SK-N-MC (cell line): ENCODE measurements at regions not wholly inside any gene's neighbourhood (a gene's known extent, or its start where the extent isn't known, plus 50 kb on each side); places are given as distances from the start of the nearest gene placed in this dataset.

ENCODE experiments used
- DNase-seq: peaks from one replicate; pipeline ENCODE4 v3.0.0-alpha.2; 2011; ENCODE audit warnings: low read depth, low spot score
- H3K27ac ChIP-seq: fragments of 200-600 bp; sonication (generic); 2 replicates; pipeline ENCODE4 v1.5.1; 2016; ENCODE audit warnings: mixed run types
- H3K36me3 ChIP-seq: fragments of 200-600 bp; sonication (generic); 2 replicates; pipeline ENCODE4 v1.6.1; 2017; ENCODE audit warnings: antibody characterized with exemption, low read length, mixed read lengths; ENCODE audit not compliant: insufficient read depth
- H3K4me3 ChIP-seq: fragments of 200-600 bp; sonication (generic); 2 replicates; pipeline ENCODE4 v1.5.1; 2016
- H3K9ac ChIP-seq: fragments of 200-600 bp; sonication (generic); 2 replicates; pipeline ENCODE4 v1.8.0; 2017; ENCODE audit warnings: mixed run types, mixed read lengths; ENCODE audit not compliant: insufficient read length
- H3K9me3 ChIP-seq: fragments of 200-600 bp; sonication (generic); 2 replicates; pipeline ENCODE4 v1.6.1; 2017; ENCODE audit warnings: low read depth, mild to moderate bottlenecking, antibody characterized with exemption, low read length, moderate library complexity, mixed read lengths
- EZH2 ChIP-seq: fragments of 200-600 bp; sonication (generic); IDR thresholded peaks from one replicate; pipeline ENCODE4 v1.6.1; 2017; ENCODE audit warnings: antibody characterized with exemption
- FOXP2 ChIP-seq: optimal IDR thresholded peaks from 2 replicates; pipeline ENCODE3; 2011; ENCODE audit warnings: mild to moderate bottlenecking, moderate library complexity; ENCODE audit not compliant: insufficient read depth; ENCODE audit errors: extremely low read length, control extremely low read depth
- POLR2AphosphoS5 ChIP-seq: IDR thresholded peaks from 2 replicates; pipeline ENCODE4 v1.6.1; 2012; ENCODE audit warnings: mild to moderate bottlenecking, low read depth, low read length, borderline replicate concordance

- H3K9me3 ChIP-seq = no peaks in the 10 kb centered on the region
- H3K36me3 ChIP-seq = no peaks in the 10 kb centered on the region
- H3K4me3 ChIP-seq = peak overlapping the region; percentile 14; the same call in 1 of the 2 replicates
- no peak overlapping the region for H3K9ac ChIP-seq
- 0 out of 2 replicates have a peak overlapping the region, but pooled peaks have one; percentile 38 for H3K27ac ChIP-seq
- peak; percentile 55 for DNase-seq
- peak; percentile 23 for TF ChIP-seq FOXP2
- no peak for TF ChIP-seq EZH2
- no peak; the same call in 1 of the 2 replicates for TF ChIP-seq POLR2AphosphoS5
These were observed 401.3 kb downstream of the PCDH17 start for GRCh38 chr13:58032676-58033460.

GRCh38 chr13:58043971-58044370 is 412.4 kb downstream of the PCDH17 start:
- H3K4me3 ChIP-seq = no peak overlapping the region
- H3K27ac ChIP-seq = no peak overlapping the region
- no peak for DNase-seq
- no peaks in the 10 kb centered on the region for H3K36me3 ChIP-seq
- no peaks in the 10 kb centered on the region; the same call in 1 of the 2 replicates for H3K9me3 ChIP-seq
- no peak for TF ChIP-seq POLR2AphosphoS5
- TF ChIP-seq FOXP2 = no peak
- TF ChIP-seq EZH2 = no peak
- no peak overlapping the region for H3K9ac ChIP-seq

DNA sequence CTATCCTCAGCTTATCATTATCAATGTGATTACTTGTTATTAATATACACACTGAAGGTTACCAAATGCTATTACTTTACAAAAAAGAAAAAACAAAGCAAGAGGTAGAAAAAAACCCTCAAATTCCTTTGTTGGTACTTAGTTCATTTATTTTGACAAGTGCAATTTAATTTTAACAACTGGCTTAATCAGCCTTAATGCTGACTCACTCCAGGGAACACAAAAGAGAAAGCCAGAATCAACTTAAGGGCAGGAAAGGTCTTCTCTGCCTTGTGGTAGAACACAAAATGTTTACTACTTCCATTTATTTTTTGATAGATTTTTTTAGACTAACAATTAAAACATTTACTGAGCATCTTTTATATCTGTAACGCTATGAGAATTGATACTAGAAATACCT is 417.1 kb downstream of the PCDH17 start:
- H3K9me3 ChIP-seq = no peaks in the 10 kb centered on the region
- H3K4me3 ChIP-seq = no peak overlapping the region
- DNase-seq = no peak
- H3K36me3 ChIP-seq = no peaks in the 10 kb centered on the region
- TF ChIP-seq EZH2 (no peak), FOXP2 (no peak), POLR2AphosphoS5 (no peak)
- no peak overlapping the region for H3K27ac ChIP-seq
- no peak overlapping the region for H3K9ac ChIP-seq

DNA sequence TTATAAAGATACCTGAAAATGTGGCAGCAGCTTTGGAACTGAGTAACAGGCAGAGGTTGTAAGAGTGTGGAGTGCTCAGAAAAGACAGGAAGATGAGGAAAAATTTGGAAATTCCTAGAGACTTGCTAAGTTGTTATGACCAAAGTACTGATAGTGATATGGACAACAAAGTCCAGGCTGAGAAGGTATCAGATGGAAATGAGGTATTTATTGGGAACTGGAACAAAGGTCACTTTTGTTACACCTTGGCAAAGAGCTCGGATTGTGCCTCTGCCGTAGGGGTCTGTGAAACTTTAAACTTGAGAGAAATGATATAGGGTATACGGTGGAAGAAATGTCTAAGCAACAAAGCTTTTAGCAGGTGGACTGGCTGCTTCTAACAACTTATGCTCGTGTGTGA is 419.9 kb downstream of the PCDH17 start:
- Histone ChIP-seq H3K27ac (no peak overlapping the region), H3K36me3 (no peaks in the 10 kb centered on the region), H3K9ac (no peak overlapping the region), H3K9me3 (no peaks in the 10 kb centered on the region), H3K4me3 (no peak overlapping the region)
- no peak for TF ChIP-seq EZH2
- no peak for TF ChIP-seq POLR2AphosphoS5
- TF ChIP-seq FOXP2 = no peak
- no peak for DNase-seq

GRCh38 chr13:58051807-58052375 is 420.3 kb downstream of the PCDH17 start:
- Histone ChIP-seq H3K9me3 (no peaks in the 10 kb centered on the region), H3K9ac (no peak overlapping the region), H3K27ac (no peak overlapping the region), H3K36me3 (no peaks in the 10 kb centered on the region), H3K4me3 (no peak overlapping the region)
- DNase-seq = no peak
- TF ChIP-seq FOXP2 (no peak), EZH2 (no peak), POLR2AphosphoS5 (no peak)

- Histone ChIP-seq H3K36me3 (no peaks in the 10 kb centered on the region), H3K4me3 (no peak overlapping the region), H3K9me3 (no peaks in the 10 kb centered on the region), H3K9ac (no peak overlapping the region), H3K27ac (no peak overlapping the region)
- no peak for DNase-seq
- no peak for TF ChIP-seq FOXP2
- TF ChIP-seq EZH2 = no peak
- TF ChIP-seq POLR2AphosphoS5 = no peak
These were observed 424.9 kb downstream of the PCDH17 start for GRCh38 chr13:58056426-58056825.

GRCh38 chr13:58059624-58060023 is 428.1 kb downstream of the PCDH17 start:
- no peak for DNase-seq
- no peak overlapping the region for H3K4me3 ChIP-seq
- no peaks in the 10 kb centered on the region for H3K36me3 ChIP-seq
- TF ChIP-seq FOXP2 = no peak
- no peak for TF ChIP-seq EZH2
- no peak for TF ChIP-seq POLR2AphosphoS5
- H3K9ac ChIP-seq = no peak overlapping the region
- H3K9me3 ChIP-seq = no peaks in the 10 kb centered on the region
- no peak overlapping the region for H3K27ac ChIP-seq

- Histone ChIP-seq H3K36me3 (no peaks in the 10 kb centered on the region), H3K27ac (no peak overlapping the region), H3K9me3 (no peaks in the 10 kb centered on the region), H3K9ac (no peak overlapping the region), H3K4me3 (no peak overlapping the region)
- no peak for DNase-seq
- TF ChIP-seq EZH2 (no peak), POLR2AphosphoS5 (no peak)
These were observed 449.3 kb downstream of the PCDH17 start for GRCh38 chr13:58080806-58081205.
